ENCODE measurements at regions not wholly inside any gene's neighbourhood (a gene's known extent, or its start where the extent isn't known, plus 50 kb on each side); places are given as distances from the start of the nearest gene placed in this dataset.

DNA sequence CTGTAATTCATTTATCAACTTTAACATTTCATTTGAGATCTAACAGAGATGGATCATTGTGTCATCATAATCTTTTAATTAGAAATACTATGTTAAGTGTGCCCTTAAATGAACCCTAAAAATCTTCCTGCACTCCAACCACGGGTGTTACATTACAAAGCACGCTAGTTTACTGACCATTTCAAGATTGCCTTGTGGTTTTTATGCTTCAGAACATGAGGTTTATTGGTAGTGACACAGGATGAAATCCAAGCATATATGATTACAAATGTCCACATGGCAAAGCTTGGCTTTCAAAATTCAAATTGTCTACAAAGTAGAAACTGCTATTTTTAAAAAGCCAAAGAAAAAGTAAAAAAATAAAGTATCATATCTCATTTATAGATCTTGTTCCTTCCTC is 190.4 kb upstream of the USP25 start:
- ATAC-seq (ENCODE audit: low read depth) = no peak
- H3K27ac Mint-ChIP-seq = no peak overlapping the region
- no peaks in the 10 kb centered on the region for H3K9me3 Mint-ChIP-seq
- peaks cover 10% of the 10 kb centered on the region for H3K27me3 Mint-ChIP-seq
- TF ChIP-seq, protein P1, sequence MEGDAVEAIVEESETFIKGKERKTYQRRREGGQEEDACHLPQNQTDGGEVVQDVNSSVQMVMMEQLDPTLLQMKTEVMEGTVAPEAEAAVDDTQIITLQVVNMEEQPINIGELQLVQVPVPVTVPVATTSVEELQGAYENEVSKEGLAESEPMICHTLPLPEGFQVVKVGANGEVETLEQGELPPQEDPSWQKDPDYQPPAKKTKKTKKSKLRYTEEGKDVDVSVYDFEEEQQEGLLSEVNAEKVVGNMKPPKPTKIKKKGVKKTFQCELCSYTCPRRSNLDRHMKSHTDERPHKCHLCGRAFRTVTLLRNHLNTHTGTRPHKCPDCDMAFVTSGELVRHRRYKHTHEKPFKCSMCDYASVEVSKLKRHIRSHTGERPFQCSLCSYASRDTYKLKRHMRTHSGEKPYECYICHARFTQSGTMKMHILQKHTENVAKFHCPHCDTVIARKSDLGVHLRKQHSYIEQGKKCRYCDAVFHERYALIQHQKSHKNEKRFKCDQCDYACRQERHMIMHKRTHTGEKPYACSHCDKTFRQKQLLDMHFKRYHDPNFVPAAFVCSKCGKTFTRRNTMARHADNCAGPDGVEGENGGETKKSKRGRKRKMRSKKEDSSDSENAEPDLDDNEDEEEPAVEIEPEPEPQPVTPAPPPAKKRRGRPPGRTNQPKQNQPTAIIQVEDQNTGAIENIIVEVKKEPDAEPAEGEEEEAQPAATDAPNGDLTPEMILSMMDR (IDR thresholded peaks at IDR 0.05) = no peak
- intact Hi-C loops (cut with micrococcal nuclease) = no loop called here
- H3K36me3 Mint-ChIP-seq (ENCODE audit: low read depth) = no peaks in the 10 kb centered on the region
- H3K4me3 Mint-ChIP-seq = no peak overlapping the region
- POLR2A ChIA-PET = no interaction called here
- H3K4me1 Mint-ChIP-seq = peaks cover 5% of the 10 kb centered on the region
- CTCF ChIA-PET = no interaction called here
- DNase-seq = no peak

DNA sequence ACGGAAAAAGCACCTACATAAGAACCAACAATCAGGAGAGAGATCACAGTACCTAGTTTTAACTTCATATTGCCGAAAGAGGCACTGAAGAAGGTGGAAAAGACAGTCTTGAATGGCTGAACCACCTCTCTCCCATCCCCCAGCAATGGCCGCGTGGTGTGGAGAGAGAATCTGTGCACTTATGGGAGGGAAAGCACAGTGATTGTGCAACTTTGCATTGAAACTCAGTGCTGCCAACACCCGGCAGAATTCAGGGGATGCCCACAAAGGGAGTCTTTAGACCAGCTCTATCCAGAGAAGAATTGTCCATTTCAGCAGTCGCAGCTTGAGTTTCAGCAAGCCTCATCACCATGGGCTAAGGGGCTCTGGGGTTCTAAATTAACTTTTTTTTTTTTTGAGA is 186.3 kb upstream of the USP25 start:
- no peak for DNase-seq
- intact Hi-C loops (cut with micrococcal nuclease) = no loop called here
- Mint-ChIP-seq H3K4me3 (no peak overlapping the region), H3K27ac (no peak overlapping the region), H3K4me1 (no peaks in the 10 kb centered on the region), H3K9me3 (no peaks in the 10 kb centered on the region), H3K27me3 (peaks cover 15% of the 10 kb centered on the region), H3K36me3 (ENCODE audit: low read depth) (no peaks in the 10 kb centered on the region)
- TF ChIP-seq, protein P1 (IDR thresholded peaks at IDR 0.05) = no peak
- POLR2A ChIA-PET = no interaction called here
- CTCF ChIA-PET = no interaction called here
- no peak for ATAC-seq (ENCODE audit: low read depth)

DNA sequence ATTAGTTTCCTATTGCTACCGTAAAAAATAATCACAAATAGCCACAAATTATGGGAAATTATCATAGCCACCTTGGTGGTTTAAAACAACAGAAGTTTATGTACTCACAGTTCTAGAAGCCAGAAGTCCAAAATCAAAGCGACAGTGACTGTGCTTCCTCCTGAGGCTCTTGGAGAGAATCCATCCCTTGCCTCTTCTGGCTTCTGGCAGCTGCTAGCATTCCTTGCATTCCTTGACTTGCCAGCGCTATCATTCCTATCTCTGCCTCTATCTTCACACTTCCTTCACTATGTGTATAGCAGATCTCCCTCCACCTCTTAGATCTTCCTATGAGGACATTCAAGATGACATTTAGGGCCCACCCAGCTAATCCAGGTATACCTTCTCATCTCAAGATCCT is 180.1 kb upstream of the USP25 start:
- ATAC-seq (ENCODE audit: low read depth) (no peak), DNase-seq (no peak)
- Mint-ChIP-seq H3K9me3 (no peaks in the 10 kb centered on the region), H3K27me3 (peaks cover 11% of the 10 kb centered on the region), H3K4me3 (no peak overlapping the region), H3K4me1 (peaks cover 2% of the 10 kb centered on the region), H3K36me3 (ENCODE audit: low read depth) (no peaks in the 10 kb centered on the region), H3K27ac (no peak overlapping the region)
- intact Hi-C loops (cut with micrococcal nuclease) = loop anchor here (5.0 kb wide), 1 partner anchor 487 kb away; the partner anchor contains the start of gene NRIP1
- TF ChIP-seq, protein P1 (IDR thresholded peaks at IDR 0.05) = no peak
- ChIA-PET CTCF (no interaction called here), POLR2A (no interaction called here)

DNA sequence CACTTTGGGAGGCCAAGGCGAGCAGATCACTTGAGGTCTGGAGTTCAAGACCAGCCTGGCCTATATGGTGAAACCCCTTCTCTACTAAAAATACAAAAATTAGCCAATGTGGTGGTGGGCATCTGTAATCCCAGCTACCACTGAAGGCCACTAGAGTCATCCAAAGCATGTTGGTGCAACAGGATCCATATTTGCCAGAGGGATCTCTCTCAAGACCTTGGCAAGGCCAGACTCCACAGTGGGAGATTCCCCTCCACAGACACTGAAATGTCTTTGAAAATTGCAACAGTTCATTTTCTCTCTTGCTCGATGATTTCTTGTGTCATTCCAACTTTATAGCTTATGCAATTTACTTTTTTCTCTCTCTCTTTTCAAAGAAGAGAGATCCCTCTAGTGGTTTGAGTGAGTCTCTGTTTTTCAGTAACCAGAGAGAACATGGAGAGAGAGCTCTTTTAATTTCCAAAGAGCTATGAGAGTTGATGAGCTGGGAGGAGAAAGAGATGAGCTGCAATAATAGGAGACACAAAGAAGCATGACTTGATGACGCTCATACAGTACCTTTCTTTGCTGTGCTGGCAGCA is 176.8 kb upstream of the USP25 start:
- H3K27ac Mint-ChIP-seq = no peak overlapping the region
- peaks cover 4% of the 10 kb centered on the region for H3K27me3 Mint-ChIP-seq
- intact Hi-C loops (cut with micrococcal nuclease) = loop anchor here (5.0 kb wide), 1 partner anchor 491 kb away; the partner anchor contains the start of gene NRIP1
- no peaks in the 10 kb centered on the region for H3K36me3 Mint-ChIP-seq (ENCODE audit: low read depth)
- TF ChIP-seq, protein P1 (IDR thresholded peaks at IDR 0.05) = no peak
- ChIA-PET POLR2A (no interaction called here), CTCF (interaction anchor here (0.7 to 1.6 kb wide), 8 partner anchors 33 to 1293 kb away, joined by 3 to 7 read pairs (median 4); no protein-coding TSS in a partner anchor)
- no peak overlapping the region for H3K4me3 Mint-ChIP-seq
- H3K4me1 Mint-ChIP-seq = peaks cover 2% of the 10 kb centered on the region
- ATAC-seq (ENCODE audit: low read depth) = no peak
- DNase-seq = no peak
- peaks cover 4% of the 10 kb centered on the region for H3K9me3 Mint-ChIP-seq

DNA sequence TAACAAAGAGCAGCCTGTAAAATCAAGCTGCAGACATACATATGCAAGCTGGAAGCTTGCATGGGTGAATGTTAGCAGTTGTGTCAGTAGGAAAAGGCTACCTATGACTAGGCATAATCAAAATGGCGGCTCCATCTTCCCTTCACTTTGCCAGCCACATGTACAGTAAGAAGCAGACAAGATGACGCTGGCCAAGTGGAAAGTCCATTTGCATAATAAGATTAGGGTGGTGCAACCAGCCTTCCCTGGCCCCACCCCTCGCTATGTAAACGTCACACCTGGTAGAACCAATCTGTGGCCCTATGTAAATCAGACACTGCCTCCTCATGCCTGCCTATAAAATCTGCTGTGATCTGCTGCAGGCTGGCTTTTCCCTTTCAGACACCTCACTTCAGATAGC is 171.9 kb upstream of the USP25 start:
- ATAC-seq (ENCODE audit: low read depth) (no peak), DNase-seq (no peak)
- ChIA-PET CTCF (no interaction called here), POLR2A (no interaction called here)
- H3K4me1 Mint-ChIP-seq = peaks cover 2% of the 10 kb centered on the region
- TF ChIP-seq, protein P1 (IDR thresholded peaks at IDR 0.05) = no peak
- no peaks in the 10 kb centered on the region for H3K36me3 Mint-ChIP-seq (ENCODE audit: low read depth)
- H3K27ac Mint-ChIP-seq = no peak overlapping the region
- H3K27me3 Mint-ChIP-seq = peaks cover 2% of the 10 kb centered on the region
- intact Hi-C loops (cut with micrococcal nuclease) = no loop called here
- H3K4me3 Mint-ChIP-seq = no peak overlapping the region
- peaks cover 6% of the 10 kb centered on the region for H3K9me3 Mint-ChIP-seq

Data from activated B cell treated with CpG ODN at 0.5 μM for 24 hours (primary cell).